ENCODE measurements at regions not wholly inside any gene's neighbourhood (a gene's known extent, or its start where the extent isn't known, plus 50 kb on each side); places are given as distances from the start of the nearest gene placed in this dataset.

- H3K4me3 ChIP-seq (ENCODE audit: low read depth, low read length): no peak overlapping the region
- DNase-seq (ENCODE audit: low read depth): no peak
- TF ChIP-seq CTCF (IDR thresholded peaks at IDR 0.05; ENCODE audit: low read depth, low read length, missing control alignments): no peak
Measured at GRCh38 chr15:77706482-77707244, 74.0 kb upstream of the LINGO1 start.

GRCh38 chr15:77702211-77702957 is 69.7 kb upstream of the LINGO1 start:
- no peak for DNase-seq (ENCODE audit: low read depth)
- no peak overlapping the region for H3K4me3 ChIP-seq (ENCODE audit: low read depth, low read length)
- no peak for TF ChIP-seq CTCF (IDR thresholded peaks at IDR 0.05; ENCODE audit: low read depth, low read length, missing control alignments)

DNA sequence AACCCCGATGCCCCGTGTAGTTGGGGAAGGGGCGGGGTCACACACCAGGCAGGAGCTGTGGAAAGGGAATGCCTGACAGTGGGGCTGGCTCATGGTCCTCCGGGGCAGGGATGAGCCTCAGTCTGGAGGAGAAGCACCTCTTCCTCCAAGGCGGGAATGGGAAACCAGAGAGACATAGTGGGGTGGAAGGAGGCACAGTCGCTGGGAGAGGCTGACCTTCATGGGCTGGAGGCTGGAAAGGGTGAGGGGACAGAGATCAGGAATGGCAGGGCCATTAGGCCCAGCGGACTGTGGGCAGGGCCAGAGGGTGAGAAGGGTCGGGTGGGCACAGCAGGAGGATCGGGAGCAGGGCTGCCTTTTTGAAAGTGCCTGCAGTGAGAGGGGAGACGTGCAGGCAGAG is 65.8 kb upstream of the LINGO1 start:
- no peak overlapping the region for H3K4me3 ChIP-seq (ENCODE audit: low read depth, low read length)
- no peak for TF ChIP-seq CTCF (IDR thresholded peaks at IDR 0.05; ENCODE audit: low read depth, low read length, missing control alignments)
- DNase-seq (ENCODE audit: low read depth): no peak

- H3K4me3 ChIP-seq (ENCODE audit: low read depth, low read length): no peak overlapping the region
- TF ChIP-seq CTCF (IDR thresholded peaks at IDR 0.05; ENCODE audit: low read depth, low read length, missing control alignments): no peak
- no peak for DNase-seq (ENCODE audit: low read depth)
Measured at GRCh38 chr15:77697893-77698292, 65.2 kb upstream of the LINGO1 start.

DNA sequence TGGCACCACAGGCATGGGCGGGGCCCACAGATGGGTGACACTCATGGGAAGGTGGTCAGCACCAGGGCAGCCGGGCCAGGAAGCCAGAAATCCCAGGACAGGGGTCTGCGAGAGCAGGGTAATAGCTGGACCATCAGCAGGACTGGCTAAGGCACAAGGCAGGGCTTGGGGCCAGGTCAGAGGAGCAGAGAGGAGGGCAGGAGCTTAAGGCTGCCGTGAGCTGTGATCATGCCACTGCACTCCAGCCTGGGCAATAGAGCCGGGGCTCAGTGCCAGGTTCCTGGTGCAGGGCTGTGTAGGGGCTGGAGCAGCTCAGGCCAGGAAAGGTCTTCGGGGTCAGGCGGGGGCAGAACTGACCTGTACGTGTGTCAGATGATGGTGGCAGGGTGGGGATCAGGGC is 64.2 kb upstream of the LINGO1 start:
- no peak for DNase-seq (ENCODE audit: low read depth)
- no peak overlapping the region for H3K4me3 ChIP-seq (ENCODE audit: low read depth, low read length)
- TF ChIP-seq CTCF (IDR thresholded peaks at IDR 0.05; ENCODE audit: low read depth, low read length, missing control alignments): no peak

GRCh38 chr15:77695961-77696582 is 63.4 kb upstream of the LINGO1 start:
- TF ChIP-seq CTCF (IDR thresholded peaks at IDR 0.05; ENCODE audit: low read depth, low read length, missing control alignments): no peak
- H3K4me3 ChIP-seq (ENCODE audit: low read depth, low read length): no peak overlapping the region
- DNase-seq (ENCODE audit: low read depth): no peak
